Neural cell (in vitro differentiated cells): ENCODE measurements at regions not wholly inside any gene's neighbourhood (a gene's known extent, or its start where the extent isn't known, plus 50 kb on each side); places are given as distances from the start of the nearest gene placed in this dataset.

Experiments
- CTCF ChIP-seq: fragments of 450-650 bp; IDR thresholded peaks from 2 replicates; pipeline ENCODE4 v1.5.1; 2014; ENCODE audit warnings: antibody characterized with exemption, mild to moderate bottlenecking, moderate library complexity; ENCODE audit not compliant: poor library complexity, severe bottlenecking
- EP300 ChIP-seq: fragments of 450-650 bp; conservative IDR thresholded peaks from 2 replicates; pipeline ENCODE4 v1.6.1; 2014; ENCODE audit warnings: antibody characterized with exemption, mild to moderate bottlenecking, moderate library complexity; ENCODE audit not compliant: poor library complexity, severe bottlenecking
- EZH2 ChIP-seq: fragments of 200-600, 300-800 bp; shearing (Covaris generic), sonication (generic); IDR thresholded peaks from 2 replicates; pipeline ENCODE4 v1.6.1; 2014; ENCODE audit warnings: antibody characterized with exemption, low read length, borderline replicate concordance, mild to moderate bottlenecking; ENCODE audit not compliant: insufficient read depth, poor library complexity, severe bottlenecking
- MXI1 ChIP-seq: fragments of 450-650 bp; conservative IDR thresholded peaks from 2 replicates; pipeline ENCODE4 v1.6.1; 2014; ENCODE audit warnings: antibody characterized with exemption, mild to moderate bottlenecking; ENCODE audit not compliant: poor library complexity, severe bottlenecking
- POLR2AphosphoS5 ChIP-seq: IDR thresholded peaks from 2 replicates; pipeline ENCODE4 v1.6.1; 2012
- TAF1 ChIP-seq: IDR thresholded peaks from 2 replicates; pipeline ENCODE4 v1.6.1; 2012; ENCODE audit warnings: low read depth
- TF ChIP-seq, protein P1 (sequence below): IDR thresholded peaks from 2 replicates; pipeline ENCODE4 v1.6.1; 2012; ENCODE audit warnings: borderline replicate concordance

GRCh38 chr14:29463727-29464395 lies 463.8 kb downstream of the PRKD1 start:
- peak; percentile 36 for TF ChIP-seq CTCF
- no peak for TF ChIP-seq POLR2AphosphoS5
- TF ChIP-seq EZH2 = no peak
- TF ChIP-seq TAF1 = no peak
- TF ChIP-seq, protein P1, sequence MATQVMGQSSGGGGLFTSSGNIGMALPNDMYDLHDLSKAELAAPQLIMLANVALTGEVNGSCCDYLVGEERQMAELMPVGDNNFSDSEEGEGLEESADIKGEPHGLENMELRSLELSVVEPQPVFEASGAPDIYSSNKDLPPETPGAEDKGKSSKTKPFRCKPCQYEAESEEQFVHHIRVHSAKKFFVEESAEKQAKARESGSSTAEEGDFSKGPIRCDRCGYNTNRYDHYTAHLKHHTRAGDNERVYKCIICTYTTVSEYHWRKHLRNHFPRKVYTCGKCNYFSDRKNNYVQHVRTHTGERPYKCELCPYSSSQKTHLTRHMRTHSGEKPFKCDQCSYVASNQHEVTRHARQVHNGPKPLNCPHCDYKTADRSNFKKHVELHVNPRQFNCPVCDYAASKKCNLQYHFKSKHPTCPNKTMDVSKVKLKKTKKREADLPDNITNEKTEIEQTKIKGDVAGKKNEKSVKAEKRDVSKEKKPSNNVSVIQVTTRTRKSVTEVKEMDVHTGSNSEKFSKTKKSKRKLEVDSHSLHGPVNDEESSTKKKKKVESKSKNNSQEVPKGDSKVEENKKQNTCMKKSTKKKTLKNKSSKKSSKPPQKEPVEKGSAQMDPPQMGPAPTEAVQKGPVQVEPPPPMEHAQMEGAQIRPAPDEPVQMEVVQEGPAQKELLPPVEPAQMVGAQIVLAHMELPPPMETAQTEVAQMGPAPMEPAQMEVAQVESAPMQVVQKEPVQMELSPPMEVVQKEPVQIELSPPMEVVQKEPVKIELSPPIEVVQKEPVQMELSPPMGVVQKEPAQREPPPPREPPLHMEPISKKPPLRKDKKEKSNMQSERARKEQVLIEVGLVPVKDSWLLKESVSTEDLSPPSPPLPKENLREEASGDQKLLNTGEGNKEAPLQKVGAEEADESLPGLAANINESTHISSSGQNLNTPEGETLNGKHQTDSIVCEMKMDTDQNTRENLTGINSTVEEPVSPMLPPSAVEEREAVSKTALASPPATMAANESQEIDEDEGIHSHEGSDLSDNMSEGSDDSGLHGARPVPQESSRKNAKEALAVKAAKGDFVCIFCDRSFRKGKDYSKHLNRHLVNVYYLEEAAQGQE = no peak
- TF ChIP-seq EP300 = no peak
- no peak for TF ChIP-seq MXI1
